Calu3 (cell line): ENCODE measurements at regions not wholly inside any gene's neighbourhood (a gene's known extent, or its start where the extent isn't known, plus 50 kb on each side); places are given as distances from the start of the nearest gene placed in this dataset.

Experiments
- BruUV-seq: library from RNA; stranded (reverse); fragments of 400-500 nt; replicated peaks from 2 replicates; lab custom pipeline; 2021; lab: Mats Ljungman, UMichigan
- CTCF ChIA-PET: fragments of 300-600 bp; sonication (Branson Sonifier 250); formaldehyde crosslinking; loops from one replicate; lab custom pipeline; 2022; ENCODE audit warnings: antibody characterized with exemption; lab: Charles Lee
- DNase-seq: peaks from one replicate; pipeline ENCODE4 v3.0.0; 2022
- H3K27ac Mint-ChIP-seq: one replicate; pipeline ENCODE4 v1.8.0; 2022; ENCODE audit warnings: mixed read lengths; ENCODE audit not compliant: unreplicated experiment
- H3K27me3 Mint-ChIP-seq: one replicate; pipeline ENCODE4 v1.8.0; 2022; ENCODE audit warnings: mixed read lengths; ENCODE audit not compliant: unreplicated experiment
- H3K36me3 Mint-ChIP-seq: one replicate; pipeline ENCODE4 v1.8.0; 2022; ENCODE audit warnings: mild to moderate bottlenecking, moderate library complexity, mixed read lengths; ENCODE audit not compliant: insufficient read depth, unreplicated experiment
- H3K4me1 Mint-ChIP-seq: one replicate; pipeline ENCODE4 v1.8.0; 2022; ENCODE audit warnings: mild to moderate bottlenecking, low read depth, mixed read lengths; ENCODE audit not compliant: unreplicated experiment
- H3K4me3 Mint-ChIP-seq: one replicate; pipeline ENCODE4 v1.8.0; 2022; ENCODE audit warnings: mild to moderate bottlenecking, low read depth, moderate library complexity, mixed read lengths; ENCODE audit not compliant: unreplicated experiment
- H3K9me3 Mint-ChIP-seq: one replicate; pipeline ENCODE4 v1.8.0; 2022; ENCODE audit warnings: low read depth, mixed read lengths; ENCODE audit not compliant: unreplicated experiment
- CTCF ChIP-seq: fragments of 200-600 bp; IDR thresholded peaks from one replicate; pipeline ENCODE4 v1.8.0; 2022; ENCODE audit warnings: antibody characterized with exemption; ENCODE audit not compliant: unreplicated experiment
- intact Hi-C: fragments of 100-400 bp; cut with micrococcal nuclease; formaldehyde crosslinking; loops from one replicate; pipeline ENCODE4 v1.10.0; 2022; ENCODE audit not compliant: unreplicated experiment

DNA sequence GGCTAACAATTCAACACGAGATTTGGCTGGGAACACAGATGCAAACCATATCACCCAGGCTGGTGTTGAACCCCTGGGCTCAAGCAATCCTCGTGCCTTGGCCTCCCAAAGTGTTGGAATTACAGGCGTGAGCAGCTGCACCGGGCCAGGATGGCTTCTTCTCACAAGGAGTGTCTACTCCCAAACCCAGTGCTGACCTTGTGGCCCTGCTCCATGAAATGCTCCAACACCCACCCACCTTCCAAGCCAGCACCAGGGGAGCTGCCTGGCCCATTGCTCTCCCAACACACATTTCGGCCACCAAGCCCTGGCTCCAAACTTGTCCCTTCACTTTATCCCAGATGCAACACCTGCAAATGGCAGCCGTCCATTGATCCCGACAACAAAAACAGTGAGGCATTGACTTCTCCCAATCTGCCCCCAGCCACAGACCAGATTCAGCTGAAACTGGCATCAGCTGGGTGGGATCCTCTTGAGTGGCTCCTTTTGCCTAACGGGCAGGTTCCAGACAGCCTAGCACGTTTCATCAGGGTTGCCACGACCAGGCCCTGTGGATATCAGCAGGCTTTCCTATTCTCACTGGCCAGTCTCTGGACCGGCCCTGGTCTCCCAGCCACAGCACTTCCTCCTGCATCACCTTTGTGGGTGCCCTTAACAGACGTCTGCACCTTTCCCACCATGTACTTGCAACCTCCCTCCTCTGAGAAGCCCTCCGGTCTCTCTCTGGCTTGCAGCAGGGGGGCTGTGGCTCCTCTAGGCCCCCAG, 105.7 kb upstream of the CARD11 start:
- intact Hi-C loops = loop anchor here (10.0 kb wide), 1 partner anchor 65 kb away; no protein-coding TSS in a partner anchor
- H3K36me3 Mint-ChIP-seq = no peaks in the 10 kb centered on the region
- H3K27me3 Mint-ChIP-seq = no peaks in the 10 kb centered on the region
- no peak overlapping the region for H3K27ac Mint-ChIP-seq
- H3K9me3 Mint-ChIP-seq = no peaks in the 10 kb centered on the region
- H3K4me3 Mint-ChIP-seq = no peak overlapping the region
- CTCF ChIA-PET = no interaction called here
- TF ChIP-seq CTCF = no peak
- DNase-seq = no peak
- H3K4me1 Mint-ChIP-seq = peaks cover 12% of the 10 kb centered on the region
- BruUV-seq = no TSS peak

GRCh38 chr7:3150027-3150426, 106.4 kb upstream of the CARD11 start:
- no peak for DNase-seq
- H3K4me1 Mint-ChIP-seq = peaks cover 12% of the 10 kb centered on the region
- no peak for TF ChIP-seq CTCF
- BruUV-seq = no TSS peak
- H3K9me3 Mint-ChIP-seq = no peaks in the 10 kb centered on the region
- CTCF ChIA-PET = interaction anchor here (0.6 kb wide), 1 partner anchor 1466 kb away, joined by 5 read pairs; no protein-coding TSS in a partner anchor
- intact Hi-C loops = no loop called here
- no peaks in the 10 kb centered on the region for H3K36me3 Mint-ChIP-seq
- H3K27ac Mint-ChIP-seq = no peak overlapping the region
- H3K27me3 Mint-ChIP-seq = no peaks in the 10 kb centered on the region
- H3K4me3 Mint-ChIP-seq = no peak overlapping the region

GRCh38 chr7:3151784-3152183, 108.1 kb upstream of the CARD11 start:
- CTCF ChIA-PET = interaction anchor here (0.6 kb wide), 1 partner anchor 451 kb away, joined by 5 read pairs; no protein-coding TSS in a partner anchor
- intact Hi-C loops = no loop called here
- Mint-ChIP-seq H3K27ac (no peak overlapping the region), H3K4me1 (peaks cover 6% of the 10 kb centered on the region), H3K4me3 (no peak overlapping the region), H3K27me3 (no peaks in the 10 kb centered on the region), H3K9me3 (no peaks in the 10 kb centered on the region), H3K36me3 (no peaks in the 10 kb centered on the region)
- BruUV-seq = no TSS peak
- no peak for TF ChIP-seq CTCF
- DNase-seq = no peak

DNA sequence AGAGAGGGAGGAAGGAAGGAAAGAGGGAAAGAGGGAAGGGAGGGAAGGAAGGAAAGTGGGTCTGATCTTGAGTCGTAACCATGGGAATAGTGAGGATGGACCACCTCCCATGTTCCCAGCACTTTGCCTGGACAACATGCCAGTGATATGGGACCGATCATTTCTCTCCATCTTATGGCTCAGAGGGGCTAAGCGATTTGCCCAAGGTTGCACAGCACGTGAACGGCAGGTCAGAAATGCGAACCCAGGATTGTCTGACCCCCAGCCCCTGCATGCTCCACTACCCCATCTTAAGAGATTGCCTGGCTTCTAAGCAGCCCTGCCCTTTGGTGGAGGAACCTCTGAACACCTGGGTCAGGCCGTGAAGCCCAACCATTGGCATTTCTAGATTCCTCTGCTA, 109.0 kb upstream of the CARD11 start:
- intact Hi-C loops = no loop called here
- no peak overlapping the region for H3K4me3 Mint-ChIP-seq

More for the DNA sequence above, 109.0 kb upstream of the CARD11 start:
- CTCF ChIA-PET = interaction anchor here (0.7 kb wide), 1 partner anchor 48 kb away, joined by 4 read pairs; no protein-coding TSS in a partner anchor
- H3K27ac Mint-ChIP-seq = no peak overlapping the region
- peaks cover 6% of the 10 kb centered on the region for H3K4me1 Mint-ChIP-seq
- no peak for DNase-seq
- H3K9me3 Mint-ChIP-seq = no peaks in the 10 kb centered on the region
- no TSS peak for BruUV-seq
- H3K36me3 Mint-ChIP-seq = no peaks in the 10 kb centered on the region
- no peak for TF ChIP-seq CTCF
- no peaks in the 10 kb centered on the region for H3K27me3 Mint-ChIP-seq
